Spleen (tissue), 11 donors: ENCODE measurements at regions not wholly inside any gene's neighbourhood (a gene's known extent, or its start where the extent isn't known, plus 50 kb on each side); places are given as distances from the start of the nearest gene placed in this dataset.

Experiments used
- DNase-seq: peaks from one replicate; pipeline ENCODE4 v3.0.0-alpha.2; 2020
- H3K27ac ChIP-seq, 8 donors: fragments of 200-600 bp; sonication (generic) in 7 of 8; 1 replicate in 4 of 8; 2 replicates in 4 of 8; pipeline versions ENCODE4 v1.5.0 to v1.8.0; 2016 to 2021; ENCODE audit warnings: inconsistent platforms in 4 of 8, mild to moderate bottlenecking in 4 of 8, moderate library complexity in 1 of 8
- H3K27me3 ChIP-seq, 7 donors: fragments of 200-600 bp; sonication (generic) in 6 of 7; replicated peaks in 1 of 7; 1 replicate in 4 of 7; 2 replicates in 3 of 7; pipeline versions ENCODE4 v1.5.0 to v1.8.0; 2016 to 2021; ENCODE audit warnings: inconsistent platforms in 3 of 7, mild to moderate bottlenecking in 1 of 7
- H3K36me3 ChIP-seq, 6 donors: fragments of 200-600 bp; sonication (generic) in 5 of 6; 1 replicate in 4 of 6; 2 replicates in 2 of 6; pipeline versions ENCODE4 v1.5.0 to v1.8.0; 2016 to 2021; ENCODE audit warnings: inconsistent platforms in 2 of 6
- H3K4me1 ChIP-seq, 6 donors: fragments of 200-600 bp; sonication (generic) in 5 of 6; 1 replicate in 3 of 6; 2 replicates in 3 of 6; pipeline versions ENCODE4 v1.5.0 to v1.8.0; 2016 to 2021; ENCODE audit warnings: inconsistent platforms in 3 of 6
- H3K4me3 ChIP-seq, 8 donors: fragments of 200-600 bp; sonication (generic) in 7 of 8; 1 replicate in 4 of 8; 2 replicates in 4 of 8; pipeline versions ENCODE4 v1.5.0 to v1.8.0; 2016 to 2021; ENCODE audit warnings: inconsistent platforms in 4 of 8, mild to moderate bottlenecking in 4 of 8, moderate library complexity in 2 of 8
- H3K9me3 ChIP-seq, 8 donors: fragments of 200-600 bp; sonication (generic) in 7 of 8; 1 replicate in 4 of 8; 2 replicates in 4 of 8; pipeline versions ENCODE4 v1.5.0 to v1.8.0; 2016 to 2021; ENCODE audit warnings: inconsistent platforms in 4 of 8
- POLR2A ChIP-seq, 3 donors: fragments of 450-650 bp; IDR thresholded peaks; one replicate each; pipeline ENCODE4 v1.5.1; 2017; ENCODE audit warnings: antibody characterized with exemption in 3 of 3, mild to moderate bottlenecking in 1 of 3
- POLR2AphosphoS5 ChIP-seq, 3 donors: sonication (generic); formaldehyde crosslinking; IDR thresholded peaks; one replicate each; pipeline ENCODE4 v1.5.1; 2017; ENCODE audit warnings: antibody characterized with exemption in 3 of 3
- WGBS, 5 donors: extraction: QIAGEN DNeasy Blood & Tissue Kit in 3 of 5; methylation state at CpG; one replicate each; pipeline versions ENCODE4 v1.1.5 to v1.1.7; 2013 to 2018; 5-methylcytosine and 5-hydroxymethylcytosine counted together
- intact Hi-C: fragments of 100-400 bp; cut with DNase I; formaldehyde crosslinking; loops from one replicate; pipeline ENCODE4 v1.15.0; 2023; ENCODE audit warnings: low total_unique reads
- TF ChIP-seq, protein P1 (sequence below), 11 experiments: fragments of 200-600 bp in 7 of 11; fragments of 450-650 bp in 4 of 11; sonication (generic) in 4 of 11; IDR thresholded peaks in 8 of 11; conservative IDR thresholded peaks in 3 of 11; 1 replicate in 7 of 11; 2 replicates in 4 of 11; pipeline versions ENCODE4 v1.4.0 to v1.8.0; 2016 to 2021; ENCODE audit warnings: antibody characterized with exemption in 11 of 11, inconsistent platforms in 4 of 11, mild to moderate bottlenecking in 1 of 11
- donor health status: healthy with polysubstance abuse.
- donor health status: DM: no; HTN: no; CAD: no; lungs with moderate emphysema.
- donor health status: DM: no; HTN: no; CAD: no.
- donor health status: Bipolar disorder and iron deficiency.
- donor health status: healthy.
- donor health status: DM: no; HTN: no; CAD: no.
- donor health status: DM: yes; HTN: yes; CAD: no.

GRCh38 chr7:46968003-46968402 lies 613.9 kb downstream of the TNS3 start:
- Histone ChIP-seq H3K27me3 (no peaks in the 10 kb centered on the region), H3K36me3 (no peaks in the 10 kb centered on the region), H3K27ac (no peak overlapping the region), H3K4me3 (no peak overlapping the region), H3K9me3 (peaks cover 17 to 52% (median 45%) of the 10 kb centered on the region in 8 donors), H3K4me1 (no peaks in the 10 kb centered on the region)
- DNase-seq = no peak
- TF ChIP-seq POLR2AphosphoS5 (IDR thresholded peaks at IDR 0.05) (no peak), POLR2A (IDR thresholded peaks at IDR 0.05) (no peak)
- TF ChIP-seq, protein P1, sequence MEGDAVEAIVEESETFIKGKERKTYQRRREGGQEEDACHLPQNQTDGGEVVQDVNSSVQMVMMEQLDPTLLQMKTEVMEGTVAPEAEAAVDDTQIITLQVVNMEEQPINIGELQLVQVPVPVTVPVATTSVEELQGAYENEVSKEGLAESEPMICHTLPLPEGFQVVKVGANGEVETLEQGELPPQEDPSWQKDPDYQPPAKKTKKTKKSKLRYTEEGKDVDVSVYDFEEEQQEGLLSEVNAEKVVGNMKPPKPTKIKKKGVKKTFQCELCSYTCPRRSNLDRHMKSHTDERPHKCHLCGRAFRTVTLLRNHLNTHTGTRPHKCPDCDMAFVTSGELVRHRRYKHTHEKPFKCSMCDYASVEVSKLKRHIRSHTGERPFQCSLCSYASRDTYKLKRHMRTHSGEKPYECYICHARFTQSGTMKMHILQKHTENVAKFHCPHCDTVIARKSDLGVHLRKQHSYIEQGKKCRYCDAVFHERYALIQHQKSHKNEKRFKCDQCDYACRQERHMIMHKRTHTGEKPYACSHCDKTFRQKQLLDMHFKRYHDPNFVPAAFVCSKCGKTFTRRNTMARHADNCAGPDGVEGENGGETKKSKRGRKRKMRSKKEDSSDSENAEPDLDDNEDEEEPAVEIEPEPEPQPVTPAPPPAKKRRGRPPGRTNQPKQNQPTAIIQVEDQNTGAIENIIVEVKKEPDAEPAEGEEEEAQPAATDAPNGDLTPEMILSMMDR (IDR thresholded peaks at IDR 0.05 in 8 of 11, conservative IDR thresholded peaks at IDR 0.05 in 3 of 11) = no peak
- intact Hi-C loops = no loop called here
- 91 to 98% (median 94%) methylated on average over 1 of the region's 1 CpG for WGBS, 5 donors

- peaks cover 18 to 82% (median 69%) of the 10 kb centered on the region in 8 donors for H3K9me3 ChIP-seq
- H3K4me1 ChIP-seq = no peaks in the 10 kb centered on the region
- no peak for DNase-seq
- intact Hi-C loops = no loop called here
- TF ChIP-seq, protein P1 (IDR thresholded peaks at IDR 0.05 in 8 of 11, conservative IDR thresholded peaks at IDR 0.05 in 3 of 11) = no peak
- TF ChIP-seq POLR2A (IDR thresholded peaks at IDR 0.05) (no peak), POLR2AphosphoS5 (IDR thresholded peaks at IDR 0.05) (no peak)
- no peak overlapping the region for H3K27ac ChIP-seq
- H3K36me3 ChIP-seq = no peaks in the 10 kb centered on the region
- H3K4me3 ChIP-seq = no peak overlapping the region
- H3K27me3 ChIP-seq = no peaks in the 10 kb centered on the region
These were observed 618.2 kb downstream of the TNS3 start for GRCh38 chr7:46963719-46964118.

DNA sequence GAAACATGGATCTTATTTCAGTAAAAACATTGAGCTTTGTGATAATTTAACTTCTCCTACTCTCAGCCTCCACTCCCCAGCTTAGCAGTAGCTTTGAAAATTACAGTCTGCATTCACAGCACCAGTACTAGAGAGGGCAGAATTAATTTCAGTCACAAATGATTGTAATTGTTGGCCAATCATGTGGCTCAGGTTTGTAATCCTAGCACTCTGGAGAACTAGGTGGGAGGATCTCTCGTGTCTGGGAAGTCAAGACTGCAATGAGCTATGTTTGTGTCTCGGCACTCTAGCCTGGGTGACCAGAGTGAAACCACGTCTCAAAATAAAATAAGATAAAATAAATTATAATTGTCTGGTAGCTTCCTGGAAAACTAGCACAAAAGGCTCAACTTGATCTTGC lies 620.9 kb downstream of the TNS3 start:
- Histone ChIP-seq H3K4me3 (no peak overlapping the region), H3K27me3 (no peaks in the 10 kb centered on the region), H3K36me3 (no peaks in the 10 kb centered on the region), H3K9me3 (peaks cover 11 to 63% (median 51%) of the 10 kb centered on the region in 8 donors), H3K27ac (no peak overlapping the region), H3K4me1 (no peaks in the 10 kb centered on the region)
- no peak for DNase-seq
- WGBS, 5 donors = 45 to 61% (median 50%) methylated on average over 3 of the region's 3 CpGs
- intact Hi-C loops = no loop called here
- TF ChIP-seq POLR2AphosphoS5 (IDR thresholded peaks at IDR 0.05) = no peak
- no peak for TF ChIP-seq POLR2A (IDR thresholded peaks at IDR 0.05)
- TF ChIP-seq, protein P1 (IDR thresholded peaks at IDR 0.05 in 8 of 11, conservative IDR thresholded peaks at IDR 0.05 in 3 of 11) = no peak

- TF ChIP-seq POLR2A (IDR thresholded peaks at IDR 0.05) (no peak), POLR2AphosphoS5 (IDR thresholded peaks at IDR 0.05) (no peak)
- TF ChIP-seq, protein P1 (IDR thresholded peaks at IDR 0.05 in 8 of 11, conservative IDR thresholded peaks at IDR 0.05 in 3 of 11) = no peak
- intact Hi-C loops = no loop called here
- Histone ChIP-seq H3K27me3 (no peaks in the 10 kb centered on the region), H3K27ac (no peak overlapping the region), H3K9me3 (peaks cover 0 to 25% (median 13%) of the 10 kb centered on the region in 8 donors), H3K36me3 (no peaks in the 10 kb centered on the region), H3K4me3 (no peak overlapping the region), H3K4me1 (no peaks in the 10 kb centered on the region)
- 83 to 92% (median 85%) methylated on average over 5 of the region's 5 CpGs for WGBS, 5 donors
- no peak for DNase-seq
These were observed 624.7 kb downstream of the TNS3 start for GRCh38 chr7:46957195-46957594.
